ENCODE measurements at regions not wholly inside any gene's neighbourhood (a gene's known extent, or its start where the extent isn't known, plus 50 kb on each side); places are given as distances from the start of the nearest gene placed in this dataset.

DNA sequence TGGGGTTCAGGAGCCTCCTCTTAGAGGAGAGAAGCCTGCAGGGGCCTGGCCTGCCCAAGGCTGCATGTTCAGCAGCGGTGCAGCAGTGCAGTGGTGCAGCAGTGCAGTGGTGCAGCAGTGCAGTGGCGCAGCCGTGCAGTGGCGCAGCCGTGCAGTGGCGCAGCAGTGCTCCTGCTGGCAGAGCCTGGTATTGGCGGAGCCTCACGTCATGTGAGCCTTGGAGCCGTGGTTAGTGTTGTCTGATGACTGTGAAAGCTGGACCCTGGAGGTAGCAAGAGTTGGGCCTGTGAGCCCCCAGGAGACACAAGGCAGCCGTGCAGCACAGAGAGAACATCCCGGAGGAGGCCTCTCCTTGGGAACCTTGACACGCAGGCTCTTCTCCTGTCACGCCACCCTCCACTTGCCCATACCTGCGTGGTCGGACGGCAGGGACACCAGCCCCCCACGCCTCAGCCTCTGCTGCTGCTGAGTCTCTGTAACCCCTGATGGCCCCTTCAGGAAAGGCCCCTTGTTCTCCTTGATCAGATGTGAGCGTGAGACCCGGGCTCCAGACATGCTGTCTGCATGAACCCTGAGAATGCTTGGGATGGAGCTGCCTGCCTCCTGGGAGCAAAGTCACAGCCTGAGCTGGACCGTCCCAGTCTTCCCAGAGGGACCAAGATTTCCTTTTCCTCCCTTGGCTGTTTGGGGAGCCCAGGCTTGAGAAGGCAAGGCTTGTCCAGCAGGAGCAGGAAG is 193.7 kb downstream of the KIF26A start:
- ATAC-seq: peak; percentile 81
- CTCF ChIA-PET: interaction anchor here (1.4 kb wide), 1 partner anchor 10 kb away, joined by 6 read pairs; no protein-coding TSS in a partner anchor

More for the DNA sequence above, 193.7 kb downstream of the KIF26A start:
- H3K79me2 ChIP-seq (ENCODE audit: insufficient read depth, low read length): no peaks in the 10 kb centered on the region
- BruUV-seq (replicated peaks): no TSS peak
- H3K9me3 ChIP-seq (ENCODE audit: control insufficient read depth in 1 of 2, insufficient read depth in 1 of 2, low read depth in 1 of 2, low read length in 2 of 2): peaks cover 0 to 8% of the 10 kb centered on the region in 2 experiments; a peak in 1 of 4 replicates
- no peaks in the 10 kb centered on the region; the same call in 1 of the 2 replicates for H3K27me3 ChIP-seq (ENCODE audit: insufficient read depth, low read length)
- H2AFZ ChIP-seq (ENCODE audit: low read depth, low read length, poor library complexity, severe bottlenecking): no peak overlapping the region
- no peaks in the 10 kb centered on the region for H4K20me1 ChIP-seq (ENCODE audit: insufficient read depth)
- TF ChIP-seq, protein P1, sequence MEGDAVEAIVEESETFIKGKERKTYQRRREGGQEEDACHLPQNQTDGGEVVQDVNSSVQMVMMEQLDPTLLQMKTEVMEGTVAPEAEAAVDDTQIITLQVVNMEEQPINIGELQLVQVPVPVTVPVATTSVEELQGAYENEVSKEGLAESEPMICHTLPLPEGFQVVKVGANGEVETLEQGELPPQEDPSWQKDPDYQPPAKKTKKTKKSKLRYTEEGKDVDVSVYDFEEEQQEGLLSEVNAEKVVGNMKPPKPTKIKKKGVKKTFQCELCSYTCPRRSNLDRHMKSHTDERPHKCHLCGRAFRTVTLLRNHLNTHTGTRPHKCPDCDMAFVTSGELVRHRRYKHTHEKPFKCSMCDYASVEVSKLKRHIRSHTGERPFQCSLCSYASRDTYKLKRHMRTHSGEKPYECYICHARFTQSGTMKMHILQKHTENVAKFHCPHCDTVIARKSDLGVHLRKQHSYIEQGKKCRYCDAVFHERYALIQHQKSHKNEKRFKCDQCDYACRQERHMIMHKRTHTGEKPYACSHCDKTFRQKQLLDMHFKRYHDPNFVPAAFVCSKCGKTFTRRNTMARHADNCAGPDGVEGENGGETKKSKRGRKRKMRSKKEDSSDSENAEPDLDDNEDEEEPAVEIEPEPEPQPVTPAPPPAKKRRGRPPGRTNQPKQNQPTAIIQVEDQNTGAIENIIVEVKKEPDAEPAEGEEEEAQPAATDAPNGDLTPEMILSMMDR (IDR thresholded peaks at IDR 0.05 in 2 of 3, conservative IDR thresholded peaks at IDR 0.05 in 1 of 3; ENCODE audit: borderline replicate concordance in 1 of 3, insufficient read depth in 1 of 3, low read depth in 2 of 3, low read length in 2 of 3): peak; percentile 29 to 56 (median 55); a peak in 5 of 6 replicates
- TF ChIP-seq RAD21 (IDR thresholded peaks at IDR 0.05; ENCODE audit: low read depth) (peak; percentile 23; the same call in 1 of the 2 replicates), SRF (IDR thresholded peaks at IDR 0.05; ENCODE audit: low read depth) (no peak)
- no peaks in the 10 kb centered on the region for H3K9me2 ChIP-seq (ENCODE audit: insufficient read depth)
- no peak for DNase-seq (ENCODE audit: low read depth, low spot score)
- ChIA-PET RAD21 (ENCODE audit: low non-redundant PET in 1 of 2, low total read pairs in 2 of 2, uncharacterized antibody in 2 of 2, unreplicated experiment in 2 of 2) (no interaction called here), POLR2A (interaction anchor here (1.2 kb wide), 1 partner anchor 10 kb away, joined by 3 read pairs; no protein-coding TSS in a partner anchor)
- H3K36me3 ChIP-seq (ENCODE audit: control insufficient read depth in 1 of 2, insufficient read depth in 2 of 2, low read length in 2 of 2): no peaks in the 10 kb centered on the region
- no peak overlapping the region for H3K4me3 ChIP-seq (replicated peaks in 1 of 2; ENCODE audit: low read depth in 1 of 2, low read length in 2 of 2)
- no peaks in the 10 kb centered on the region for H3K4me1 ChIP-seq (ENCODE audit: control insufficient read depth in 1 of 2, insufficient read depth in 2 of 2, low read length in 2 of 2)
- H3K9ac ChIP-seq (ENCODE audit: low read length): no peak overlapping the region
- intact Hi-C loops (cut with micrococcal nuclease): no loop called here
- H3K27ac ChIP-seq (ENCODE audit: low read depth, low read length): no peak overlapping the region
- H3K4me2 ChIP-seq (ENCODE audit: low read length): no peak overlapping the region
